HepG2 (cell line): ENCODE measurements at regions not wholly inside any gene's neighbourhood (a gene's known extent, or its start where the extent isn't known, plus 50 kb on each side); places are given as distances from the start of the nearest gene placed in this dataset.

Experiments
- CHD4 ChIP-seq: fragments of 200-600 bp; sonication (generic); IDR thresholded peaks from 2 replicates; pipeline ENCODE4 v1.7.0; 2017; ENCODE audit warnings: mild to moderate bottlenecking, low read length, borderline replicate concordance
- CTCF ChIP-seq: sonication (generic); formaldehyde crosslinking; IDR thresholded peaks from 2 replicates; pipeline ENCODE4 v1.5.0; 2020; ENCODE audit warnings: mild to moderate bottlenecking, missing genetic modification reagents, moderate library complexity
- EZH2 ChIP-seq: conservative IDR thresholded peaks from 2 replicates; pipeline ENCODE4 v1.6.1; 2012; ENCODE audit warnings: mild to moderate bottlenecking, low read depth, low read length, moderate library complexity
- FOXP1 ChIP-seq, 2 experiments: fragments of 450-650 bp in 1 of 2; IDR thresholded peaks; 2 replicates each; pipeline ENCODE4 v1.6.1; 2017 to 2018; ENCODE audit warnings: antibody characterized with exemption in 1 of 2
- HIVEP1 ChIP-seq: sonication (generic); formaldehyde crosslinking; IDR thresholded peaks from 2 replicates; pipeline ENCODE4 v1.4.0; 2020; ENCODE audit warnings: mild to moderate bottlenecking, missing genetic modification reagents
- HMGXB4 ChIP-seq, 2 experiments: sonication (generic) in 1 of 2; formaldehyde crosslinking in 1 of 2; IDR thresholded peaks; 2 replicates each; pipeline versions ENCODE4 v1.4.0 to v1.6.1; 2018 to 2020; ENCODE audit warnings: missing genetic modification reagents in 2 of 2, borderline replicate concordance in 1 of 2, low read depth in 1 of 2, mild to moderate bottlenecking in 1 of 2, missing biosample characterization in 1 of 2
- KLF13 ChIP-seq: sonication (generic); formaldehyde crosslinking; IDR thresholded peaks from 2 replicates; pipeline ENCODE4 v1.4.0; 2020; ENCODE audit warnings: mild to moderate bottlenecking, missing genetic modification reagents
- MYNN ChIP-seq: sonication (generic); formaldehyde crosslinking; IDR thresholded peaks from 2 replicates; pipeline ENCODE4 v1.4.0; 2020; ENCODE audit warnings: mild to moderate bottlenecking, low read depth, missing genetic modification reagents
- NR1H2 ChIP-seq: sonication (generic); formaldehyde crosslinking; IDR thresholded peaks from 2 replicates; pipeline ENCODE4 v1.8.1; 2022; ENCODE audit warnings: low read depth, missing genetic modification reagents, borderline replicate concordance
- RBM22 ChIP-seq: fragments of 200-400 bp; formaldehyde crosslinking; optimal IDR thresholded peaks from 2 replicates; pipeline ENCODE3; 2017; ENCODE audit warnings: mild to moderate bottlenecking, low read length, moderate library complexity
- RFXANK ChIP-seq: IDR thresholded peaks from 2 replicates; pipeline ENCODE4 v1.6.1; 2016
- TOE1 ChIP-seq: sonication (generic); formaldehyde crosslinking; IDR thresholded peaks from 2 replicates; pipeline ENCODE4 v1.4.0; 2020; ENCODE audit warnings: mild to moderate bottlenecking, missing genetic modification reagents
- ZC3H4 ChIP-seq: sonication (generic); formaldehyde crosslinking; IDR thresholded peaks from 2 replicates; pipeline ENCODE4 v1.4.0; 2020; ENCODE audit warnings: missing genetic modification reagents, borderline replicate concordance

GRCh38 chr16:80480664-80481063, 60.1 kb upstream of the DYNLRB2 start:
- TF ChIP-seq HMGXB4 (CRISPR knock-in tag; IDR thresholded peaks at IDR 0.05; ENCODE audit: borderline replicate concordance in 1 of 2, low read depth in 1 of 2) (no peak), TOE1 (no peak), KLF13 (CRISPR knock-in tag) (no peak), NR1H2 (CRISPR knock-in tag) (no peak), MYNN (CRISPR knock-in tag) (no peak), CTCF (CRISPR knock-in tag) (no peak), CHD4 (no peak), ZC3H4 (CRISPR knock-in tag) (no peak), HIVEP1 (CRISPR knock-in tag) (no peak), EZH2 (no peak), RBM22 (no peak), RFXANK (CRISPR knock-in tag) (no peak), FOXP1 (IDR thresholded peaks at IDR 0.05) (no peak), FOXP1 (CRISPR knock-in tag; IDR thresholded peaks at IDR 0.05) (no peak)
